Anterior cingulate cortex (tissue), 58 donors: ENCODE measurements at regions not wholly inside any gene's neighbourhood (a gene's known extent, or its start where the extent isn't known, plus 50 kb on each side); places are given as distances from the start of the nearest gene placed in this dataset.
"Not testable (repeated sequence)": the region's sequence is repeated elsewhere in the genome, so short reads cannot be mapped to it uniquely, and the experiment has no call there.

Source experiments
- DNase-seq, 58 donors: peaks; one replicate each; lab custom pipeline; 2025; lab: John Stamatoyannopoulos, UW

DNA sequence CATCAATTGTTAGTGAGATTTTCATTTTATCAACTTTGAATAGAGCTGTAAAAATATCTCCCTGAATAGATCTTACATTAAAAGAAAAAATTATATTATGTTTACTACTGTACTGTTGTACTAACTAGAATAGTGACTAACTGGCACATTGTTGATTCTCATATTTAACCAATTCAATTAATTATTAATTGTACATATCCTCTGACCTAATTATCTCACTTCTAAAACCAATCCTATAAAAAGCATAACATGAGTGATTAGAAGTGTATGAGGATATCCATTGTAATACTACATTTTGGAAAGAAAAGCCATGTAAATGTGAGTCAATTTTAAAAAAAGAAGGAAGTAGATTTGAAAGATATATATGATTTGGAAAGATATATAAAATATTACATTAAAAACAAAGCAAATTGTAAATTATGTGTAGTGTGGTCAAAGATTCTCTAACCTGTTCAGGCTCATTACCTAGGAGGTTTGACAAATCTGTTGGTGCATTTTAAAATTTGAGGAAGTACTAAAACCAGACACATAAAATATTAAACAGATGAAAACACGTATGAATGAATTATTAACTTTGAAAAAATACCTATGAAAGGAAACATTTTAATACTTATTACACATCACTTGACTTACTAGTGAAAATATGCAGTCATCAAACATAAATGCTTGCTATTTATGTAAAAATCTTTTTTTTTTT is 829.8 kb upstream of the SLC10A2 start:
- no peak for DNase-seq

DNA sequence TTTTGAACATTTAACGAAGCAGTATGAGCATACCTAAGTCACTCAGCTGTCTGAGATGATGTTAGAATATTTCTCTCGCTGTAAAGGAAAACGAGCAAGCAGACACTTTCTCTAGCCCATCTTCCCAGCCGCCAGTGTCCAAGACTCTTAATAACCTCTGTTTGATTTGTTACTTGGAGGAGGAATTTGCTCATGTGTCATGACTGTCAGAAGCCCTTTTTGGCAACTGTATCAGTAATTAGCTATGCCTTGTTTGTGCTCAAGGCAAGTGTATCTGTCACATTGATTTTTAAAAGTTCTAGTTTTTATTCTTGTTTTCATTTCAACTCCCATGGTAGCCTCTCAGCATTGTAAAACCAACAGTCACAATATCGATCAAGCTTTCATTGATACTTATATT is 828.4 kb upstream of the SLC10A2 start:
- DNase-seq: no peak

DNA sequence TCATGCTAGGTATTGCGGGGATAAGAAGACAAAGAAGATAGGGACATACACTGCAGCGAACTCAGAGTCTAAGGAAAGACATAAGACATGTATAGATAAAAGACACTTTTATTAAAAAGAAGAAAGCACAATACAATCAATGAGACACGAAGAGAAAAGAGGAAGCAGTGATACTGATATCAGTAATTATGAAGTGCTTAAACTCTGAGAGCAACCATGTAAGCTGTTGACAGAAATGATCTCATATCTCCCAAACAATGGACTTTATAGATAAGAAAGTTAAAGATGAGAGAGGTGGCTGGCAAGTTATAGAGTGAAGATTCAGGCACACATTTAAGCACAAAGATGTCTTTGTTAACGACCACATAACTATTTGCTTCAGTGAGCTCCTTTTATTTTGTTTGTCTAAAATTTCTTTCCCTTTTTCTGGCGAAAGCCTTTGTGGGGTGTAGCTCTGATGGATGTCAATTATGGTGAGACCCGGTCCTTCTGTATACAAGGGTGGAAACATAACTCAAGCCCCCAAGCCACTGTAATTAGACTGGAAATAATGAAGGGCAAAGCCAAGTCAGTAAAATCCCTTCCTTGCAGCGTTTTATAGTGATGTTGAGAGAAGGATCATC is 818.0 kb upstream of the SLC10A2 start:
- no peak for DNase-seq

GRCh38 chr13:103883698-103884097 is 817.5 kb upstream of the SLC10A2 start:
- peak in 7 of 58 donors; percentile 1 to 31 (median 6) for DNase-seq

DNA sequence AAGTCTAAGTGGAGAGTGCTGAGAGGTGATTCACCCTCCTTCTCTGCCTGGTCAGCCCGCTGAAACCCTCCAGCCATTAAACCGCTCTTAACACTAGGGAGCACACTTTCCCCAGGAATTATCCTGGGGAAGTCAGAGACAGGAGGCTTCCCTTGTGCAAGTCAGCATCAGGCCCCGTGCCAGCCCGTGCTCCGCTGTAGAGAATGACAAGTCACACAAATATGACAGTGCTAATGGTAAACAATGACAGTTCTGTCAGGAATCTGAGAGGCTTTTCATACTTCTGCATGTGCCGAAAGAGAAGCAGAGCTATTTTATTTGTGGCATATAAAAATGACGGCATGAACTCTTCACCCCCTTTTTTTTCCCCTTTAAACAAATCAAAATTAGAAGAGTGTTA is 816.9 kb upstream of the SLC10A2 start:
- DNase-seq: peak in 57 of 58 donors; percentile 0 to 95 (median 72)

DNA sequence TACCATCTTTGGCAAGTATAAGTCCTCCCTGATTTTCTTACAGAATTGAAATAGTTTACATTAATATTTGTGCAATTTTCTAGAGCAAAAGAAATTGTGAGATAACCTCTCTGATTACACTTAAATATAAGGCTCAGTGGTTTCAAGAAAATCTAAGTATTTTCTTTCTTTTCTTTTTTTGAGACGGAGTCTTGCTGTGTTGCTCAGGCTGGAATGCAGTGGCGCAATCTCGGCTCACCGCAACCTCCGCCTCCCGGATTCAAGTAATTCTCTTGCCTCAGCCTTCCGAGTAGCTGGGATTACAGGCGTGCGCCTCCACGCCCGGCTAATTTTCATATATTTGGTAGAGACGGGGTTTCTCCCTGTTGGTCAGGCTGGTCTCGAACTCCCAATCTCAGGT is 813.9 kb upstream of the SLC10A2 start:
- DNase-seq: not testable (repeated sequence)

- no peak for DNase-seq
Measured at GRCh38 chr13:103878891-103879605, 812.8 kb upstream of the SLC10A2 start.

GRCh38 chr13:103876571-103876970 is 810.4 kb upstream of the SLC10A2 start:
- DNase-seq: no peak

GRCh38 chr13:103873725-103874124 is 807.5 kb upstream of the SLC10A2 start:
- DNase-seq: no peak

DNA sequence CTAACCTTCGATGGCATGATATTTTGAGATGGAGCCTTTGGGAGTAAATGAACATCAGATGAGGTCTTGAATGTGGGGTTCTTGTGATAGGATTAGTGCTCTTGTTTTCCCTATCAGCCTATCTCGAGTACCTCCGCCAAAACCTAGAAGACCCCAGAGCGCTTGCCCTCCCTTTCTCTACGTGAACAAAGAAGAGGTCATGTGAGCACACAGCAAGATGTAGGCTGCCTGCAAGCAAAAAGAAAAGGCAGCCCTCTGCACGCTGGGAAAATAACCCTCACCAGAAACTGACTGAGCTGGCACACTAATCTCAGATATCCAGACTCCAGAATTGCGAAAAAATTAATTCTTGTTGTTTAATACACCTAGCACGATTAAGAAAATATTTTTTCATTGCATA is 799.8 kb upstream of the SLC10A2 start:
- DNase-seq: no peak

DNA sequence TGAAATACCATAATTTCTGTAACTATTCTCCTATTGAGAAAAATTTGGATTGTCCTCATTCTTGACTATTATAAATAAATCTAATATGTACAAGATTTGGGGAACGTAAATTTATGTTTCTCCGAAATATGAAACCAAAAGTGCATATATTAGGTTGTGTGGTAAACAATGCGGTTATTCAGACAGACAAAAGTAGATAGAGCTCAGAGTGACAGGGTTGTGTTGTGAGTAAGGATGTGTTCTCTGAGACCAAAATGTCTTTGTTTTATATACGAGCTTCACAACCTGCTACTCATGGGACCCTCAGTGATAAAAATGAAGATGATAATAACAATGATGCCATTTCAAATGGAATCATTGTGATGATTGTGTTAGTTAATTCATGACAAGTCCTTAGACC is 796.3 kb upstream of the SLC10A2 start:
- no peak for DNase-seq

- DNase-seq: no peak
Measured at GRCh38 chr13:103859952-103860351, 793.7 kb upstream of the SLC10A2 start.

DNA sequence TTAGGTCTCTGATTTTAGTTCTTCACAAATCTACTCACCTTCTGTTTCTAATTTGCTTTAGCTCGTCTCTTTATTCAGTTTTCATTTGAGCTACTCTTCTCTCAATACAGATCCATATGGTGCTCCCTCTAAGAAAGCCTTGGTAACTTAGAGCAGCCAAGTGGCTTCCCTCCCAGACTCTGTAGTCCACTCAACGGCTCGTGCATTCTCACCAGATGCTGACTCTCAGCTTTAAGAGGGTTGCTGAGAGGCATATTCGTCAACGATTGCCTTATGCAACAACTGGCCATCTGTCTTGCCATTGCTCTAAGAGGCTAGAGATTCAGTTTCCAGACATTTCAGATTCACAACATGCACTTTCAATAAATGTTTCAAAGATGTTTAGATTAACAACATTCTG is 785.8 kb upstream of the SLC10A2 start:
- DNase-seq: peak in 10 of 58 donors; percentile 3 to 36 (median 10)

GRCh38 chr13:103844471-103844870 is 778.3 kb upstream of the SLC10A2 start:
- DNase-seq: no peak

DNA sequence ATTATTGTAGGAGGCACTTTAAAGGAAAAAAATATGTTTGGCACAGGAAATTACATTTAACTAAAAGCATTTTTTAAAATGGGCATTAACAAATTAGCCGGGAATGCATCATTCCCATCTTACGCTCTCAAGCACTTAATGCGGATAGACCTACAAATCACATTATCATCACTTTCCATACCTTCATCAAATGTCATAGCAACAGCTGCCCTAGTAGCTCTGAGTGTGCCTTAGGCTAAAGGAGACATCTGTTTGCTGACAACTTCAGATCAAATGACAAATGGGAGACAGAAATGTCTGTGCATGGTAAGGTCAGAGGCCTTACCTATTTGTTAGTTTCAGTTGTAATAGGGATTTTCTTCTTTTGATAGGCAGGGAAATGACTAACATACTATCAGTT is 773.2 kb upstream of the SLC10A2 start:
- DNase-seq: no peak

DNA sequence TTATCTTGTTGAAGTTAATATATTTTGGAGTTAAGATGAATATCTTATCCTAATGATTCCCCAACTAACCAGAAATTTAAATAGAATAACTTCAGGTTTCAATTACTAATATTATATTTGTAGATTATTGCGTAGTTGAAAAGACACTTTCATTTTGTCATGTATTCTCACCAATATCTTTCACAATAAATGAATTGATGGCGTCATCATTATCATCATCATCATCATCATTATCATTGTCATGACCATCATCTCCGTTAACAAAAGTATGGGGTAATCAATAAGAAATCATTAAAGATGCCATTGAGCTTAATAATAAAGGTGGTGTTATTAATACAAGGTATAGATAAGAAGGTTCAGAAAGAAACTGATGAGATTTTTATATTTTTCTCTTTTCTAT is 768.8 kb upstream of the SLC10A2 start:
- DNase-seq: no peak

GRCh38 chr13:103833294-103833852 is 767.2 kb upstream of the SLC10A2 start:
- DNase-seq: peak in 3 of 58 donors; percentile 1 to 63 (median 16)

DNA sequence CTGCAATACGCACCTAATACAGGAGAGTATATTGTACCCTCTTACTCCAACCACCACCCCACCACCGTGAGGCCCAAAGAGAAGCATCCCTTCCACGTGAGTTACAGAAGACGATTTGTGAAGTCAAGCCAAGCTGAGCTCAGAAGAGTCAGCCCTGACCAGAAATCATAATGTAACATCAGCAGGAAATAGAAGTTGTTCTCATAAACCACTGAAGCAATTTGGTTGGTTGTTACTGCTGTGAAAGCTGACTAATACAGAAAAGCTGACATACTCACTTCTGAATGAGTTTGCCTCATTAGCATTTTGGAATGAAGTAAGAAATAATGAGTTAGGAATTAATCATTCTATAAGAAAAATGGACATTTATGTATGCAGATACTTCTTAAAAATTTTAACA is 749.4 kb upstream of the SLC10A2 start:
- DNase-seq: no peak

DNA sequence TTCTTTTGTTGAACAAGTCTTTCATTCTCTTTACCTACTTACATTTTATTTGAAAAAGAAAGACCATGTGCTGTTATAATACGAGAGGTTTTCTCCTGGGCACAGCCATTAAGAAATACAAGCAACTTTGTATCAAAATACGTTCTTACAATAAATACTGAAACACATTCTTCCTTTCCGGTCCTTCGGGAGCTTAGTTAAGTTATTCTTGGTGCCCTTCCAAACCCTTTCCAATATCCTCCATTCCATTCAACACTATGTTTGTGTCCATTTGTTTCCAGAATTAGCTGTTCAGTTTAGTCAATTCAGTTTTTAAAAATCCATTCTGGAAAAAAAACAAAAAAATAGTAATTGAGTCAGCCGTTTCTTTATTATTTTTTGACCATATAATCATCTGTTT is 746.8 kb upstream of the SLC10A2 start:
- no peak for DNase-seq

GRCh38 chr13:103812558-103812957 is 746.3 kb upstream of the SLC10A2 start:
- DNase-seq: no peak

- DNase-seq: no peak
Measured at GRCh38 chr13:103810026-103810425, 743.8 kb upstream of the SLC10A2 start.
